ENCODE measurements at regions not wholly inside any gene's neighbourhood (a gene's known extent, or its start where the extent isn't known, plus 50 kb on each side); places are given as distances from the start of the nearest gene placed in this dataset.

- TF ChIP-seq CTCF (IDR thresholded peaks at IDR 0.05) (no peak), POLR2A (IDR thresholded peaks at IDR 0.05) (no peak), EP300 (IDR thresholded peaks at IDR 0.05; ENCODE audit: low read depth) (no peak), POLR2AphosphoS5 (IDR thresholded peaks at IDR 0.05) (no peak)
These were observed 1025.2 kb upstream of the GOT2 start for GRCh38 chr16:59759296-59759695.
